Endothelial cell of umbilical vein (primary cell): ENCODE measurements at regions not wholly inside any gene's neighbourhood (a gene's known extent, or its start where the extent isn't known, plus 50 kb on each side); places are given as distances from the start of the nearest gene placed in this dataset.

Source experiments
- BruUV-seq: library from RNA; stranded (reverse); fragments of 400-500 nt; replicated peaks from 2 replicates; lab custom pipeline; 2021; lab: Mats Ljungman, UMichigan
- CTCF ChIA-PET: fragments of 300-600, 350-600 bp; sonication (Branson Sonifier 250); formaldehyde crosslinking; loops from one replicate; lab custom pipeline; 2021; ENCODE audit warnings: antibody characterized with exemption, inconsistent platforms; lab: Charles Lee
- POLR2A ChIA-PET: fragments of 300-600, 350-600 bp; sonication (Branson Sonifier 250); formaldehyde crosslinking; loops from one replicate; lab custom pipeline; 2021; ENCODE audit warnings: antibody characterized with exemption, inconsistent platforms; lab: Charles Lee
- DNase-seq: peaks from one replicate; pipeline ENCODE4 v3.0.0-alpha.2; 2011; ENCODE audit warnings: low read depth, low spot score
- FAIRE-seq: peaks from 2 replicates; lab custom pipeline; 2011; peaks lifted over from hg19 to GRCh38; lab: Jason Lieb, UNC
- H2AFZ ChIP-seq: 2 replicates; pipeline ENCODE4 v1.6.0; 2012; ENCODE audit warnings: low read depth, low read length, control low read depth, inconsistent platforms
- H3K27ac ChIP-seq: 2 replicates; pipeline ENCODE4 v1.5.1; 2011; ENCODE audit warnings: low read depth, mild to moderate bottlenecking, control low read depth, low read length, moderate library complexity; ENCODE audit not compliant: insufficient read depth
- H3K27me3 ChIP-seq, 2 experiments: 2 replicates each; pipeline versions ENCODE4 v1.6.0 to v1.6.1; 2011; ENCODE audit warnings: low read length in 2 of 2, mixed read lengths in 1 of 2; ENCODE audit not compliant: control insufficient read depth in 2 of 2, insufficient read depth in 2 of 2
- H3K36me3 ChIP-seq, 2 experiments: 2 replicates in 1 of 2; 3 replicates in 1 of 2; pipeline ENCODE4 v1.5.1; 2011; ENCODE audit warnings: low read length in 2 of 2, mild to moderate bottlenecking in 1 of 2, moderate library complexity in 1 of 2; ENCODE audit not compliant: control insufficient read depth in 2 of 2, insufficient read depth in 2 of 2; ENCODE audit errors: extremely low read depth in 1 of 2
- H3K4me1 ChIP-seq: 3 replicates; pipeline ENCODE4 v1.5.1; 2011; ENCODE audit warnings: mild to moderate bottlenecking, low read length; ENCODE audit not compliant: control insufficient read depth, insufficient read depth; ENCODE audit errors: extremely low read depth
- H3K4me2 ChIP-seq: 2 replicates; pipeline ENCODE4 v1.6.1; 2011; ENCODE audit warnings: low read length, control low read depth, mixed read lengths; ENCODE audit not compliant: insufficient read depth
- H3K4me3 ChIP-seq, 3 experiments: fragments of 200-600 bp in 1 of 3; sonication (generic), shearing (Covaris generic) in 1 of 3; replicated peaks in 1 of 3; 2 replicates each; pipeline ENCODE4 v1.5.1; 2011 to 2016; ENCODE audit warnings: control low read depth in 3 of 3, low read length in 3 of 3, mild to moderate bottlenecking in 2 of 3, inconsistent platforms in 1 of 3, low read depth in 1 of 3, moderate library complexity in 1 of 3; ENCODE audit not compliant: insufficient read depth in 1 of 3
- H3K79me2 ChIP-seq: 2 replicates; pipeline ENCODE4 v1.6.0; 2012; ENCODE audit warnings: low read length, inconsistent platforms; ENCODE audit not compliant: control insufficient read depth, insufficient read depth
- H3K9ac ChIP-seq: replicated peaks from 2 replicates; pipeline ENCODE3; 2011; ENCODE audit warnings: low read length, control low read depth; ENCODE audit not compliant: insufficient read depth; ENCODE audit errors: extremely low read depth
- H3K9me1 ChIP-seq: replicated peaks from 3 replicates; pipeline ENCODE4 v1.6.0; 2011; ENCODE audit warnings: mild to moderate bottlenecking, low read length; ENCODE audit not compliant: control insufficient read depth, insufficient read depth; ENCODE audit errors: extremely low read depth
- H3K9me3 ChIP-seq: replicated peaks from 2 replicates; pipeline ENCODE4 v1.5.1; 2012; ENCODE audit warnings: low read length, inconsistent platforms; ENCODE audit not compliant: control insufficient read depth, insufficient read depth
- H4K20me1 ChIP-seq: replicated peaks from 2 replicates; pipeline ENCODE3; 2011; ENCODE audit warnings: mild to moderate bottlenecking, low read length; ENCODE audit not compliant: control insufficient read depth, insufficient read depth; ENCODE audit errors: extremely low read depth
- CTCF ChIP-seq, 2 donors: IDR thresholded peaks; 1 replicate in 1 of 2; 2 replicates in 1 of 2; pipeline ENCODE4 v1.5.1; 2011; ENCODE audit warnings: low read length in 2 of 2, mild to moderate bottlenecking in 2 of 2, moderate library complexity in 2 of 2, control low read depth in 1 of 2, inconsistent platforms in 1 of 2, low read depth in 1 of 2; ENCODE audit not compliant: insufficient read depth in 1 of 2; ENCODE audit errors: extremely low read depth in 1 of 2
- EZH2 ChIP-seq: IDR thresholded peaks from 2 replicates; pipeline ENCODE4 v1.6.1; 2012; ENCODE audit warnings: borderline replicate concordance, low read depth, mild to moderate bottlenecking, moderate library complexity, low read length, inconsistent platforms; ENCODE audit not compliant: severe bottlenecking
- FOS ChIP-seq: IDR thresholded peaks from 2 replicates; pipeline ENCODE4 v1.6.1; 2011; ENCODE audit warnings: mild to moderate bottlenecking, low read length, moderate library complexity, borderline replicate concordance; ENCODE audit not compliant: insufficient read depth
- GATA2 ChIP-seq: IDR thresholded peaks from 2 replicates; pipeline ENCODE4 v1.7.0; 2011; ENCODE audit warnings: low read depth, mild to moderate bottlenecking, moderate library complexity, mixed read lengths, low read length; ENCODE audit not compliant: insufficient read length, insufficient read depth
- JUN ChIP-seq: IDR thresholded peaks from 2 replicates; pipeline ENCODE4 v1.6.1; 2011; ENCODE audit warnings: borderline replicate concordance, low read depth; ENCODE audit not compliant: insufficient read length, insufficient read depth
- MAX ChIP-seq: IDR thresholded peaks from 2 replicates; pipeline ENCODE4 v1.6.1; 2011; ENCODE audit not compliant: insufficient read depth, insufficient read length
- MYC ChIP-seq: IDR thresholded peaks from one replicate; pipeline ENCODE4 v1.6.1; 2011; ENCODE audit warnings: mild to moderate bottlenecking, low read depth, low read length
- POLR2A ChIP-seq: IDR thresholded peaks from 2 replicates; pipeline ENCODE4 v1.6.1; 2012; ENCODE audit warnings: low read depth, mild to moderate bottlenecking, control low read depth, low read length
- POLR2AphosphoS5 ChIP-seq: IDR thresholded peaks from 2 replicates; pipeline ENCODE4 v1.6.1; 2012; ENCODE audit warnings: low read depth, mild to moderate bottlenecking, control low read depth, low read length, moderate library complexity; ENCODE audit not compliant: insufficient read depth
- dilution Hi-C: fragments of 300-500 bp; cut with MboI; formaldehyde crosslinking; loops from one replicate; pipeline ENCODE4 v1.15.0; 2019; ENCODE audit warnings: low sequenced_read_pairs; ENCODE audit not compliant: extremely low pct_ligation_motif_present
- intact Hi-C: fragments of 100-400 bp; cut with micrococcal nuclease; formaldehyde crosslinking; loops from one replicate; pipeline ENCODE4 v1.10.0; 2022

- Histone ChIP-seq H3K27ac (no peak overlapping the region), H4K20me1 (no peaks in the 10 kb centered on the region), H3K4me2 (no peak overlapping the region), H3K9me3 (peaks cover 2% of the 10 kb centered on the region), H3K36me3 (no peaks in the 10 kb centered on the region), H3K79me2 (no peaks in the 10 kb centered on the region), H2AFZ (no peak overlapping the region), H3K4me1 (no peaks in the 10 kb centered on the region), H3K4me3 (no peak overlapping the region), H3K27me3 (no peaks in the 10 kb centered on the region), H3K9ac (no peak overlapping the region), H3K9me1 (no peaks in the 10 kb centered on the region)
- intact Hi-C loops: no loop called here
- dilution Hi-C loops: no loop called here
- ChIA-PET CTCF (no interaction called here), POLR2A (no interaction called here)
- TF ChIP-seq EZH2 (no peak), MYC (no peak), FOS (no peak), JUN (no peak), POLR2A (no peak)
- no TSS peak for BruUV-seq
- FAIRE-seq: no peak
- no peak for DNase-seq
These were observed 212.8 kb downstream of the SUDS3 start for GRCh38 chr12:118589162-118589561.

GRCh38 chr12:118590406-118591150 lies 214.2 kb downstream of the SUDS3 start:
- CTCF ChIA-PET: no interaction called here
- POLR2A ChIA-PET: no interaction called here
- DNase-seq: no peak
- H3K9me1 ChIP-seq: no peaks in the 10 kb centered on the region
- H3K27me3 ChIP-seq: no peaks in the 10 kb centered on the region
- H3K36me3 ChIP-seq: no peaks in the 10 kb centered on the region
- intact Hi-C loops (no loop called here), dilution Hi-C loops (no loop called here)
- no TSS peak for BruUV-seq
- H3K27ac ChIP-seq: no peak overlapping the region
- no peaks in the 10 kb centered on the region for H3K4me1 ChIP-seq
- H4K20me1 ChIP-seq: no peaks in the 10 kb centered on the region
- H3K9ac ChIP-seq: no peak overlapping the region
- no peak for TF ChIP-seq GATA2
- TF ChIP-seq MAX: no peak
- no peak for TF ChIP-seq EZH2
- no peak for TF ChIP-seq CTCF (IDR thresholded peaks at IDR 0.05; ENCODE audit: extremely low read depth in 1 of 2, insufficient read depth in 1 of 2, low read depth in 1 of 2, low read length in 2 of 2)
- TF ChIP-seq FOS: no peak
- no peak for TF ChIP-seq POLR2A
- TF ChIP-seq MYC: no peak
- TF ChIP-seq JUN: no peak
- TF ChIP-seq POLR2AphosphoS5: no peak
- FAIRE-seq: no peak
- no peak overlapping the region for H3K4me2 ChIP-seq
- H3K79me2 ChIP-seq: no peaks in the 10 kb centered on the region
- no peak overlapping the region for H3K4me3 ChIP-seq
- H3K9me3 ChIP-seq: peaks cover 4% of the 10 kb centered on the region
- H2AFZ ChIP-seq: no peak overlapping the region
